Stimulated activated memory B cell treated with anti-CD40 and anti-IgM and Interleukin-4, amounts not matched to agents 10 μg/mL and 1 μg/mL and 100 μg/mL, for 72 hours (primary cell): ENCODE measurements at regions not wholly inside any gene's neighbourhood (a gene's known extent, or its start where the extent isn't known, plus 50 kb on each side); places are given as distances from the start of the nearest gene placed in this dataset.
"Not testable (repeated sequence)": the region's sequence is repeated elsewhere in the genome, so short reads cannot be mapped to it uniquely, and the experiment has no call there.

Experiments used
- ATAC-seq: fragments of 150-1000 bp; cut with Tn5 transposase; 2 replicates; pipeline ENCODE4 v1.10.0; 2021
- H3K27ac Mint-ChIP-seq: one replicate; pipeline ENCODE4 v1.8.0; 2022; ENCODE audit warnings: mild to moderate bottlenecking, mixed read lengths
- H3K27me3 Mint-ChIP-seq: one replicate; pipeline ENCODE4 v1.8.0; 2022; ENCODE audit warnings: mixed read lengths
- H3K36me3 Mint-ChIP-seq: one replicate; pipeline ENCODE4 v1.8.0; 2022; ENCODE audit warnings: mixed read lengths
- H3K4me1 Mint-ChIP-seq: one replicate; pipeline ENCODE4 v1.8.0; 2022; ENCODE audit warnings: mixed read lengths
- H3K4me3 Mint-ChIP-seq: one replicate; pipeline ENCODE4 v1.8.0; 2022; ENCODE audit warnings: mild to moderate bottlenecking, moderate library complexity, mixed read lengths
- H3K9me3 Mint-ChIP-seq: one replicate; pipeline ENCODE4 v1.8.0; 2022; ENCODE audit warnings: mixed read lengths

DNA sequence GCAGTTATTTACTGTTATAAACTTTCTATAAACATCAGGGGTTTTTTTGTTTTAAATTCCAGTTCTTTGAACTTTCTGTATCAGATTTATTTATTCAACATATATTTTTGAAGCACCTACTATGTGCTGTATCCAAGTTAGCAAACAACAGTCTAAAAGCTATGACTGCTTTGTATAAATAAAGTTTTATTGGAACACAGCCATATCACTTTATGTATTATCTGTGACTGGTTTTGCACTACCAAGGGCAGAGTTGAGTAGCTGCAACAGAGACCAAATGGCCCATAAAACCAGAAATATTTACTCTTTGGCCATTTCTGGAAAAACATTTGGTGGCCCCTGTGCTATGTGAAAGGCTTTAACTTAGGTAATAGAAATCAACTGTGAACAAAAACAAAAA lies 110.2 kb upstream of the ERCC4 start:
- no peaks in the 10 kb centered on the region for H3K27me3 Mint-ChIP-seq
- no peak overlapping the region for H3K4me3 Mint-ChIP-seq
- no peak for ATAC-seq
- H3K36me3 Mint-ChIP-seq = no peaks in the 10 kb centered on the region
- no peak overlapping the region for H3K27ac Mint-ChIP-seq
- peaks cover 7% of the 10 kb centered on the region for H3K9me3 Mint-ChIP-seq
- no peaks in the 10 kb centered on the region for H3K4me1 Mint-ChIP-seq

DNA sequence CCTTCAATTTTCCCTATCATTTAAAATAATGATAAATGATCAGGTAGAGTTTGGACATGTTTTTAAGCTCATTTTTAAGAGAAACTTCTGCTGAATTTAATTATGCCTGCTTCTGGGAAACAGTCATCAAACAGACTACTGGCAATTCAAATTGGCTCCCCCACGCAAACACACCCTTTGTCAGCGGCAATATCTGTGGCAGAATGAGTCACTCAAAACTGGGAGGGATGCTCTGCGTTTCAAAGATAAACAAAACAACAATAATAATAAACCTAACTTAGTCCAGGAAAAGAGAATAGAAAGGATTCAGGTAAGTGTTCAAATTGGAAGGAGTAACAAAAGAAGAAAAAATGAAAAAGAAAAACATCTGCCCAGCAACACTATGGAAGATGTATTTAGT lies 108.1 kb upstream of the ERCC4 start:
- ATAC-seq = no peak
- Mint-ChIP-seq H3K27ac (no peak overlapping the region), H3K4me1 (no peaks in the 10 kb centered on the region), H3K27me3 (peaks cover 1% of the 10 kb centered on the region), H3K9me3 (peaks cover 7% of the 10 kb centered on the region), H3K36me3 (no peaks in the 10 kb centered on the region), H3K4me3 (no peak overlapping the region)

DNA sequence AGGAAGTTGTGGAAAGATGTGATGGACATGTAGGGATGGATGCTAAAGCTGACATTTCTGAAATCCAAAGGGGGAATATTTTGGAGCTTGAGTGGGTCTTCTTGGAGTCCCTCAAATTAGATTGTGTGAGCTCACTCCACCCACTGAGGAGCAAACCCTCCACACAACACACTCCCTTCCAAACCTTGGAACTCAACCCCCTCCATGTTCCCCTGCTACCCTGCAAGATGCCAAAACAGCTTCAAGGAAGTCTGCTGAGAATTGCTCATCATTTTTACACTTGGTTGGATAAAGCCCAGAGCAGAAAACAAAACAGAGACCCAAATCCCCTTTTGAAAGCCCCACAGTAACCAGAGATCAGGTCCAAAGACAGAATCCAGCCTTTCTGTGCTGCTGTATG lies 103.3 kb upstream of the ERCC4 start:
- peaks cover 7% of the 10 kb centered on the region for H3K9me3 Mint-ChIP-seq
- ATAC-seq = no peak
- no peaks in the 10 kb centered on the region for H3K4me1 Mint-ChIP-seq
- H3K27ac Mint-ChIP-seq = no peak overlapping the region
- H3K36me3 Mint-ChIP-seq = no peaks in the 10 kb centered on the region
- no peak overlapping the region for H3K4me3 Mint-ChIP-seq
- H3K27me3 Mint-ChIP-seq = peaks cover 8% of the 10 kb centered on the region

DNA sequence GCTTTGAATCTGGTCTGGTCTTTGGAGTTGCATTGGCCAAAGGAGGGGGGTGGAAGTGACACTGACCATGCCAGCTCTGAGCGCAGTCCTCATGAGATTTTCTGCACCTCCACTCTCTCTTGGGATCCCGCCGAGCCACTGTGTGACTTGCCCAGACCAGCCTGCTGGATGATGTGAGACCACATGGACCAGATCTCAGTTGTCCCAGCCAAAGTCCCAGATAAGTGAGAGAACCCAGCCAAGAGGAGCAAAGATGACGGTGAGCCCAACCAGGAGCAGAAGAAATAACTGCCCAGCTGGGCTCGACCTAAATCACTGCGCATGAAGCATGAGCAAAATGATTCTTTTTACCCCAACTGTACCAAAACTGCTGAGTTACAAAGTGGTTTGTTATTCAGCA lies 96.5 kb upstream of the ERCC4 start:
- H3K9me3 Mint-ChIP-seq = peaks cover 2% of the 10 kb centered on the region
- no peak for ATAC-seq
- no peaks in the 10 kb centered on the region for H3K27me3 Mint-ChIP-seq
- H3K4me3 Mint-ChIP-seq = no peak overlapping the region
- H3K4me1 Mint-ChIP-seq = no peaks in the 10 kb centered on the region
- no peaks in the 10 kb centered on the region for H3K36me3 Mint-ChIP-seq
- H3K27ac Mint-ChIP-seq = no peak overlapping the region

DNA sequence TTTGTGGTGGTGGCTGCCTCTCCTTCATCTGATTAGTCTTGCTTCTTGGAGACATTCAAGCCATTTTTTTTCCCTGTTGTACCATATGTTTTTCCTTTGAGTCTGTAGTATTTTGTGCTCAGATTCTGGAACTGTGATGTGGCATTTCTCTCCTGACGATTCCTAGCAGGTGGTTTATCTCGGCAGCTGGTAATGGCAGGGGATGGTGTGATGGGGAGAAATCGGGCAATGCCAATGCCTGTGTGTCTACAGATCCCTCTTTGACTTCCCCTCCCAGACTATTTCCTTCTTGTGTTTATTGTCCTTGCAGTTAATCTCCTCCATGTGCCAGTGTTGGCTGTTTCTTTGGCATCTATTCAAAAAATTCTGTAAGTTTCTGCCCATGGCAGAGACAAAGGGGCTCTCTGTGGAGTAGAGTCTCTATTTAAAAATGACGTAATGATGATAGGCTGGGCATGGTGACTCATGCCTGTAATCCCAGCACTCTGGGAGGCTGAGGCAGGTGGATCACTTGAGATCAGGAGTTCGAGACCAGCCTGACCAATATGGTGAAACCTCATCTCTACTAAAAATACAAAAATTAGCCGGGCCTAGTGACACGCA lies 90.2 kb upstream of the ERCC4 start:
- Mint-ChIP-seq H3K4me1 (no peaks in the 10 kb centered on the region), H3K9me3 (peaks cover 2% of the 10 kb centered on the region), H3K27ac (no peak overlapping the region), H3K27me3 (peaks cover 39% of the 10 kb centered on the region), H3K36me3 (no peaks in the 10 kb centered on the region), H3K4me3 (no peak overlapping the region)
- ATAC-seq = no peak

DNA sequence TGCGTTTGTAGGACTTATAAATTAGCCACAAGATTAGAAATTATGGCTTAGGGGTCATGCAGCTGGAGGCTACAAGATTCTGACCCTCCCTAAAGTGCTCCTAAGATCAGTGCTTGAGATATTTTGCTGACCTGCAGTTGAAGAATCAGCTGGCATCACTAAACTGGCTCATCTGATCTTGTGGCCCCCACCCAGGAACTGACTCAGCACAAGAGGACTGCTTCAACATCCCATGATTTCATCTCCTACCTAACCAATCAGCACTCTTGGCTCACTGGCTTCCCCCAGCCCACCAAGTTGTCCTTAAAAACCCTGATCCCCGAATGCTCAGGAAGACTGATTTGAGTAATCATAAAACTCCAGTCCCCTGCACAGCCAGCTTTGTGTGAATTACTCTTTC lies 86.4 kb upstream of the ERCC4 start:
- peaks cover 61% of the 10 kb centered on the region for H3K27me3 Mint-ChIP-seq
- H3K36me3 Mint-ChIP-seq = no peaks in the 10 kb centered on the region
- H3K9me3 Mint-ChIP-seq = no peaks in the 10 kb centered on the region
- H3K4me3 Mint-ChIP-seq = no peak overlapping the region
- H3K27ac Mint-ChIP-seq = no peak overlapping the region
- no peak for ATAC-seq
- H3K4me1 Mint-ChIP-seq = peaks cover 5% of the 10 kb centered on the region

DNA sequence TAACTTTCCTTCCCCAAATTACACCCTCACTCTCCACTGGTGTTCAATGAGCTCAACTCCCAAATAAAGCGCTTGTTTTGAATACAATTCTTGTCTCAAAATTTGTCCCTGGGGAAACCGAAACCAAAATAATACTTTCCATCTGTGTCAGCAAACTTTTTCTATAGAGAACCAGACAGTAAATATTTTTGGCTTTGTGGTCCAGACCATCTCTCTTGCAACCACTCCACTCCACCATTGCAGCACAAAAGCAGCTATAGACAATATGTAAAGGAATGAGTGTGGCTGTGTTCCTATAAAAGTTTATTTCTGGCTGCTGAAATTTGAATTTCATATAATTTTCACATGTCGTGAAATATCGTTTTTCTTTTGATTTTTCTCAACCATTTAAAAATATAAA lies 84.6 kb upstream of the ERCC4 start:
- Mint-ChIP-seq H3K4me1 (peaks cover 5% of the 10 kb centered on the region), H3K27ac (no peak overlapping the region), H3K27me3 (peaks cover 61% of the 10 kb centered on the region), H3K9me3 (no peaks in the 10 kb centered on the region), H3K36me3 (no peaks in the 10 kb centered on the region), H3K4me3 (no peak overlapping the region)
- ATAC-seq = no peak

DNA sequence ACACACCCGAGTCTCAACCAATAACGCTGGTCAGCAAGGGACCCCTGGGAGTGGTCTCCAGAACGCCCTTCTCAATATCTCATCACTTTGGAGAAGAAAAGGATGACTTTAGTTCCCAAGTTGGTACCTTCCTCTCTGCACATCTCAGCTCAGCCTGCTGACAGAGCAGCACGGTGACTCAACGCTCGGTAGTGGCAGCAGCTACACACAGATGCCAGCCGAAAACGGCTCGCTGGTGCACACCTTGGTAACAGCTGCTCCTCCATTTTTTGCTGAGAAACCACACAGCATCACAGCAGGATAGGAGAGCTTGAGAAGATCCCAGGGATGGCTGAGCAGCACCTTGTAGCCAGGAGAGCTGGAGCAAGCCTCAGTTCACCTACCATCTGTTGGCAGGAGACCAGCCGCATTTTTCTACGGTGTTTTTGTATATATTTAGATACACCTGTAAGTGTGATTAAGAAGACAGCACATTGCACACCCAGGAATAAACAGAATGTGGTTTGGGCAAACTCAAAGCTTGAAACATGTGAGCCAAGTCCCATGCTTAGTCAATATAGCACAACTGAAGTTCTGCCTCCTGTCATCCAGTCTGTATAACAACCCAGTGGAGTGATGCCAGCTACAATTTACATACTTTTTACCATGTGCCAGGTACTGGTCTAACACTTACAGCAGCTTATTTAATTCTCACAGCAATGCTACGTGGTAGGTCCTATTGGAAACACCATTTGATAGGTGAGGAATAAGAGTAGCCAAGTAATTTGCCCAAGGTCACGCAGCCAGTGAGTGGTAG lies 83.8 kb upstream of the ERCC4 start:
- ATAC-seq = no peak
- Mint-ChIP-seq H3K36me3 (no peaks in the 10 kb centered on the region), H3K27ac (no peak overlapping the region), H3K9me3 (no peaks in the 10 kb centered on the region), H3K4me1 (peaks cover 5% of the 10 kb centered on the region), H3K4me3 (no peak overlapping the region), H3K27me3 (peaks cover 57% of the 10 kb centered on the region)

DNA sequence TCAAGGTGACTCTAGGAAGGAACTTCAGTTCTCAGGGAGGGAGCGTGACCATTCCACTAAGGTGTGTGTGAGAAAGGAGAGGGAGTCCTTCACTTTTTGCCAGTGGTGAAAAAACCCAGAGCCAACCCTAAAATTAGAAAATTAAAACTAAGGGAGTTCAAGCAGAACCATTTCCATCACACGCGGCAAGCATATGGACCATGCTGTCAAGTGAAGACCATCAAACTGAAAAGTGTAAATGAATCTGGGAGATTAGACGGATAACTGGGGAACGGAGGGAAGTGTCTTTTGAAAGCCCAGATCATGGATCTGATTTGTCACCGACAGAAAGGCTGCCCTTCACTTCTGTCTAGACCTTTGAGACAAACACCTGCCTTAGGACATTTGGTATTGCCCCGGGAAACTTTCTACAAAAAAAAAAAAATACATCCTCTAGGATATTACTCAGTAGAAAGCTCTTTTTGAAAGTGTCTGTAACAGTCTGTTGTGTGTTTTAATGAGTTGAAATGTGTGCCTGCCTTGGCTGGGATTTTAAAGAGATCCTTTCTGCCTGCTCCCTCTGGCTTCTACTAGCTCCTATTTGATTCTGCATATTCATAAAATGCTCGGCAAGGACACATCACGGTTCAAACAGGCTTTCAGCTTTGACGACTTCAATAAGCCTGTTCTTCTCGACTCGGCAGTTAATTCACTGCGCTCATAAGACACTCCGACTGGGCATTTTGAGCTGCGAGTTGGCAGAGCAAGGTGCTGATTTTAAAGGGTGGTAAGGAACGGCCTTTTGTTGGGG lies 81.4 kb upstream of the ERCC4 start:
- Mint-ChIP-seq H3K9me3 (no peaks in the 10 kb centered on the region), H3K36me3 (no peaks in the 10 kb centered on the region), H3K27ac (no peak overlapping the region), H3K4me1 (peaks cover 5% of the 10 kb centered on the region), H3K4me3 (no peak overlapping the region), H3K27me3 (peaks cover 51% of the 10 kb centered on the region)
- no peak for ATAC-seq

DNA sequence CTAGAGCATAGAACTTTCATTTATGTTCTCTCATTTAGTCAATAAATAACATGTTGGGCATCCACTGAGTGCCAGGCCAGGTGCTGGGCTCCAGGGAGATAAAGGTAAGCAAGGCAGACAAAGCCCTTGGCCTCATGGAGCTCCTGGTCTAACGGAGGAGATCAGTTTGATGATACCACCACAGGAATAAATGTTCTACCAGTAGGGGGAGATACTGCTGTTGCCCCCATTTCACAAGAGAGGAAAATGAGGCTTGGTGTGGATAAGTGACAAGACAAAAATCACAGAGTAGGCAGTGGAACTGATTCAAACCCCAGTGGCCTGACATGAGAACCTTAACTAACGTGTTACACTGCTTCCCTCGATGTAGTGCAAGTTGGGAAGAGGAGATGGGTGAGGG lies 80.4 kb upstream of the ERCC4 start:
- H3K4me3 Mint-ChIP-seq = no peak overlapping the region
- no peaks in the 10 kb centered on the region for H3K36me3 Mint-ChIP-seq
- H3K27me3 Mint-ChIP-seq = peaks cover 41% of the 10 kb centered on the region
- H3K27ac Mint-ChIP-seq = no peak overlapping the region
- peaks cover 5% of the 10 kb centered on the region for H3K4me1 Mint-ChIP-seq
- H3K9me3 Mint-ChIP-seq = no peaks in the 10 kb centered on the region
- ATAC-seq = no peak

DNA sequence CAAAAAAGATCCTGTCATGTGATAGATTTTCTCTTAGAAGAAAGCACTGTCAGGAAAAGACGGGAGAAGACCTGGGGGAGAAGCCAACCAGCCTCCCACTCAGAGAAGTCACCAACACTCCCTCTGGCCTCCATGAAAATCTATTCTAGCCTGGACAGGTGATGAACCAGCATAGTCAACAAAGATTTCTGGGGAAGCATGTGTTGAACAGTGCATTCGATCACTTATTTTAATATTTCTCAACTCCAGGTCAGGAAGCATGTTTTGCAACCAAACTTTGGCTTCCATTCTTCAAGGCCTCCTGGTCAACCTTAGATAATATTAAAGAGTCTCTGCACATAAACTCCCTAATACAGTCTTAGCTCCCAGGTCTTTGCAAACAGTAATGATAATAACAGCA lies 74.7 kb upstream of the ERCC4 start:
- no peak overlapping the region for H3K27ac Mint-ChIP-seq
- H3K36me3 Mint-ChIP-seq = no peaks in the 10 kb centered on the region
- no peak for ATAC-seq
- no peaks in the 10 kb centered on the region for H3K4me1 Mint-ChIP-seq
- H3K27me3 Mint-ChIP-seq = peaks cover 38% of the 10 kb centered on the region
- H3K4me3 Mint-ChIP-seq = no peak overlapping the region
- H3K9me3 Mint-ChIP-seq = peaks cover 5% of the 10 kb centered on the region

DNA sequence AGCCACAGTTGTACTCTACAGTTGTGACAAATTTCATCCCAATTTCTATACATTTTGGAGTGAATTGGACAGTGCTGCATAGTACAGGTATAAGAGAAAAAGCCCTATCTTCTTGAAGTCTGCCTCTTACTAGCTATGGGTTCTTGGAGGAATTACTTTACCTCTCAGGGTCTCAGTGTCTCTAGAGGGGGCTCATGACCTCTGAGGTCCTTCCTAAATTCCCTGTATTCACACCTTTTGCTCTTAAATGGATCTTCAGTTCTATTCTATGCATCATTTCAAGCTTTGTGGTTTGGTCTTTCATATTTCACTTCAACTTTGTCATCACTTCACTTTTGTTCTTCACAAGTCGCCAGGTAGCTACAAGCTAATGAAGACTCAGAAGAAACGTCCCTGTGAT lies 71.2 kb upstream of the ERCC4 start:
- ATAC-seq = no peak
- peaks cover 20% of the 10 kb centered on the region for H3K27me3 Mint-ChIP-seq
- no peak overlapping the region for H3K27ac Mint-ChIP-seq
- H3K4me3 Mint-ChIP-seq = no peak overlapping the region
- no peaks in the 10 kb centered on the region for H3K4me1 Mint-ChIP-seq
- H3K9me3 Mint-ChIP-seq = peaks cover 8% of the 10 kb centered on the region
- no peaks in the 10 kb centered on the region for H3K36me3 Mint-ChIP-seq

DNA sequence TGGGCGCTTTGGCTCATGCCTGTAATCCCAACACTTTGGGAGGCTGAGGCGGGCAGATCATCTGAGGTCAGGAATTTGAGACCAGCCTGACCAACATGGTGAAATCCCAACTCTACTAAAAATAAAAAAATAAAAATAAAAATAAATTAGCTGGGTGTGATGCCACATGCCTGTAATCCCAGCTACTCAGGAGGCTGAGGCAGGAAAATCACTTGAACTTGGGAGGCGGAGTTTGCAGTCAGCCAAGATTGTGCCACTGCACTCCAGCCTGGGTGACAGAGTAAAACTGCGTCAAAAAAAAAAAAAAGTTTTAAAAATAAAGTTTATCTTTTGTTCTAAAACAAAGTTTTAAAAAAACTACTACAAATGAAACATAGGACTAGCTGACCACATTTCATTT lies 69.8 kb upstream of the ERCC4 start:
- H3K27ac Mint-ChIP-seq, ATAC-seq, H3K4me3 Mint-ChIP-seq, H3K36me3 Mint-ChIP-seq, H3K9me3 Mint-ChIP-seq, H3K4me1 Mint-ChIP-seq: not testable (repeated sequence)
- peaks cover 23% of the 10 kb centered on the region for H3K27me3 Mint-ChIP-seq

DNA sequence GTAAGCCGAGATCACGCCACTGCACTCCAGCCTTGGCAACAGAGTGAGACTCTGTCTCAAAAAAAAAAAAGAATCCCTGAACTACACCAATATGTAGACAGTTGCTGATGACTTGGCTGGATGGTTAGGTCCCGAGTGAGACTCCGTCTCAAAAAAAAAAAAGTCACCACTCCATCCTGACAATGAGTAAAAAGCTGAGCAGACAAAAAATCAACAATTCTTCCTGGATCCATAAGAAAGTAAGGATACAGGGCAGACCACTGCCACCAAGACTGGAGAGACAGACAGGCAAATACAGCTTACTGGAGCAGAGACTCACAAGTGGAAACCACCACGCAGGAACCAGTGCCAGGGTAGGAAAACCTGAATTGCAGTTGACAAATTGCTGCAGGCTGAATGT lies 67.1 kb upstream of the ERCC4 start:
- H3K36me3 Mint-ChIP-seq = no peaks in the 10 kb centered on the region
- no peak overlapping the region for H3K4me3 Mint-ChIP-seq
- no peaks in the 10 kb centered on the region for H3K4me1 Mint-ChIP-seq
- H3K9me3 Mint-ChIP-seq = peaks cover 5% of the 10 kb centered on the region
- no peak overlapping the region for H3K27ac Mint-ChIP-seq
- H3K27me3 Mint-ChIP-seq = peaks cover 25% of the 10 kb centered on the region
- no peak for ATAC-seq

DNA sequence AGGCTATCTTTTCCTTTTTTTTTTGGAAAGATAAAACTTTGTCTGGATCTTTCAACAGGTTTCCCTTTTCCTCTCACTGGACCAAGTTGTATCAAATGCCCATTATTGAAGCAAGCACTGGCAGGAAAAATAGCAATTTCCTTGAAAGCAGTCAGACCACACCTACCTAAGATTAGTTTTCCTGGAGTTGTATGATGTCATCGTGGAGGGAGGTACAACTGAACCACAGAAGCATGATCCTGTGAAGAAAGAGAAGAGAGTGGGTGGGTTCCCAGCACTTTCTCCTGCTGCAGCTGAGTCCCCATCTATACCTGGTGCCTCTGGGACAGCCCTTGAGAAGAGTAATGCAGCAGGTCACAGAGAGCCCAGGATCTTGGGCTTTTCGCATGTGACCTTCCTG lies 63.6 kb upstream of the ERCC4 start:
- H3K36me3 Mint-ChIP-seq = no peaks in the 10 kb centered on the region
- no peak overlapping the region for H3K27ac Mint-ChIP-seq
- H3K4me3 Mint-ChIP-seq = no peak overlapping the region
- peaks cover 31% of the 10 kb centered on the region for H3K27me3 Mint-ChIP-seq
- ATAC-seq = no peak
- peaks cover 4% of the 10 kb centered on the region for H3K9me3 Mint-ChIP-seq
- no peaks in the 10 kb centered on the region for H3K4me1 Mint-ChIP-seq
